ENCODE measurements at regions not wholly inside any gene's neighbourhood (a gene's known extent, or its start where the extent isn't known, plus 50 kb on each side); places are given as distances from the start of the nearest gene placed in this dataset.

GRCh38 chr7:156179872-156180390 lies 367.7 kb upstream of the SHH start:
- TF ChIP-seq CTCF (IDR thresholded peaks at IDR 0.05) (no peak), POLR2A (IDR thresholded peaks at IDR 0.05) (no peak), POLR2AphosphoS5 (IDR thresholded peaks at IDR 0.05) (no peak)

All from breast epithelium (tissue), 3 donors.